GM19240 (cell line): ENCODE measurements at regions not wholly inside any gene's neighbourhood (a gene's known extent, or its start where the extent isn't known, plus 50 kb on each side); places are given as distances from the start of the nearest gene placed in this dataset.
"Not testable (repeated sequence)": the region's sequence is repeated elsewhere in the genome, so short reads cannot be mapped to it uniquely, and the experiment has no call there.

Source experiments
- DNase-seq: peaks from one replicate; pipeline ENCODE4 v3.0.0; 2011; ENCODE audit warnings: low spot score; ENCODE audit not compliant: insufficient read length

DNA sequence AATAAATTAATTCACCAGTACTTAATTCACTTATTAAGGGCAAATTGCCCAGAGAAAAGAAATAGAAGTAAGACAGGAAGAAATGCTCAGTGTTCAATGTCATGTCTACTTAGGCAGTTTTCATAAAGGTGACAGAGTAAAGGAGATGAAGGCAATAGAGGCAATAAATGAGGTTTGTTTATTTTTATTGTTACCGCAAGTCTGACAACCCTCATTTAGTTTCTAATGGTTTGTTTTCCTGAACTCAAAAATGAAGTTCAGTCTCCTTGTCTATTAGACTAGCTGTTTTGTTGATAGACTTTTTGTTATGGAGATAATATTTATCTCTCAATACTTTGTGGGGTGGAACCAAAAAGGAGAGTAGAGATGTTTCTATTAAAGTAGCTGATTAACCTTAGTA lies 258.3 kb downstream of the C3orf38 start:
- no peak for DNase-seq

DNA sequence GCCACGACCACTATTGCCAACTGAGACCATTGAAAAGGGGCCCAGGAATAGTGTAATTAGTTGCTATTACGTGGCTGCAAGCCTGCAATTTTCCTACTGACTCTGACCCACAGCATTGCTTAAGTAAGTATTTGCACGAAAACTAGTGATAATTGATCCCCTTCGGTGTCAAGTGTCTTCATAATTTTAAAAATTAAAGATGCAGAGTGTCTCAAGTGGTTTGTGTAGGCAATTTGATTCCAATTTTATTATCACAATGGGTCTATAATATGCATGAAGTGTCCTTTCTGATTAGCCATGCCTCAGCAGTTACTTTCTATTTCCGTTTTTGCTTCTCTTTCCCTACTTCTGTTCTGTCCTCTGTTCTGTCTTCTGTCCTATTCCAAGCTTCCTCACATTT lies 259.2 kb downstream of the C3orf38 start:
- DNase-seq: no peak

DNA sequence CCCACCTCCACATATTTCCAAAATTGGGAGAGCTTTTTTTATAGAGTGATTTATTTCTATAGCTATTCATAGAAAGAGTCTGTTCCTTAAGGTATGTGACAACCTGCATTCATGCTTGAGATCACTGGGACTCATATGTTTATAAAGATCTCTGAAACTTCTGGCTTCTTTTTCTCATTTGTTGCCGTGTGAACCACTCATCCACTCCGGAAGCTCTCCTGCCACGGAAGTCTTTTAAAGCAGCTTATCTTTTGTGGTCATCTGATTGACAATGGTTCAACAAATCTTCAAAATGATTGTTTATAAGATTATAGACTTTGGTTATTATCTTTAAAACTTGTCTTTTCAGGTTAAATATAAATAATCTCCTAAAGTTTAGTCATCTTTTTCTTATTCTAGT lies 260.5 kb downstream of the C3orf38 start:
- DNase-seq: no peak

DNA sequence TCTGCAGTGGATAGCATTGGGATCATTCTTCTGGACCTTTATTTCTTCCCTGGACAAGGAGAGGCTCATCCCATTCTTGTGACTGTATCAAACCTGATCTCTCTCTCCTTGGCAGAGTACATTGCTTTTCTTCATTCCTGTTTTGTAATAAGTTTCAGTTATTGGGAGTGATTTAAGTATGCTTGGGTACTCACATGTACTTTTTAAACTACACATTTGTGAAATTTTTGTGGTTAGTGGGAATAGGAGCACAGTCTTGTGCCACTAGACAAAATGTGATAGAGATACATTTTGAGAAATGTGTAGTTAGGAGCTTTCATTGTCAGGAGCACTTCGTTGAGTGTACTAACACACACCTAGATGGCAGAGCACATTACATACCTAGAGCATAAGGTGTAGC lies 262.6 kb downstream of the C3orf38 start:
- no peak for DNase-seq

DNA sequence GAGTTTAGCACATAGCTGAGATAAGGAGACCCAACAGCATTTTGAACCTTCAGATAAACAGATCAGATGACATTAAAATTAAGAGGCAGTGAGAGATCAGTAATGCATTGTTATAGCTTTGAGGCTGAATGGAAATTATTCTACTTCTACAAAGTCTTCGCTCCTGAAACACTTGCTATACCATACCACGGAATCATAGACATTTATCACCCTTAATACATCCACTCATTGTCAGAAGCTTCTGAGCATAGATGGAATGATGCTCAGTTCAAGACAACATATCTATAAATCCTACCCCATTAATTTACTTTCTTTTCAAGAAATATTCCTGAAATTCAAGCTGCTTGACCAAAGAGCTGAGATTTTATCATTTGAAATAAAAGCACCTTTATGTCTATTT lies 266.7 kb downstream of the C3orf38 start:
- DNase-seq: no peak

DNA sequence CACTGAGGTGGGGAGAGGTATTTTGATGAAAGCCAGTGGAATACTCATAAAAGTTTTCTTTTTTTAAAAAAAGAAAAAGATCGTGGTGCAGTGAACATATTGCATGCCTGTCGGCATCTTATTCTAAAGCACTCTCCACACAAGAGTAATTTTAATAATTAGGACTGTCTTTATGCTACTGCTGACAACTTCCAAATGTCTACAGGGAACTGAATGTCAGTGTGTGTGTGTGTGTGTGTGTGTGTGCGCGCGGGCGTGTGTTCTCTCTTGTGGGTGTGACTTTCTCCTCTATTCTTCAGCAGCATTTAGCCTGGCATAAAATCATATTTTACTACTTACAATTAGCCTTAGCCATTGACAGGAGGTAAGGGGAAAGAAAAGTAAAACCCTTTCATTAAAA lies 268.5 kb downstream of the C3orf38 start:
- no peak for DNase-seq

DNA sequence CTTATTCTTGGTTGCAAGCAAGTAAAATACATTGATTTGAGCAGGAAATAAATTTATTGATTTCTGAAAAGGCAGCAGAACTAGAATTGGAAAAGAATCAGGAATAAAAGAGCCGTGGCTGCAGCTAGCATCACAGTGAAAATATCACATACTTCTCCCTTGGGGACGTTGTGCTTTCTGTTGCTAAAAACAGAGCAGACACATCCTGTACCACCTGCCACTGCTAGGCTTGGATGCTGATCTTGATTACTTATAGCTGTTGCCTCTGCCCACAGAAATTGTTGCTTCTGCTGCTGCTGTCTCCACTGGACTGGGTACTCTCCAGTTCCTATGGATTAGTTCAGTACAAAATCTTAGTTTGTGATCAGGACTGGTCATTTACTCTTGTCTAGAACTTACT lies 283.8 kb downstream of the C3orf38 start:
- DNase-seq: peak; percentile 9

DNA sequence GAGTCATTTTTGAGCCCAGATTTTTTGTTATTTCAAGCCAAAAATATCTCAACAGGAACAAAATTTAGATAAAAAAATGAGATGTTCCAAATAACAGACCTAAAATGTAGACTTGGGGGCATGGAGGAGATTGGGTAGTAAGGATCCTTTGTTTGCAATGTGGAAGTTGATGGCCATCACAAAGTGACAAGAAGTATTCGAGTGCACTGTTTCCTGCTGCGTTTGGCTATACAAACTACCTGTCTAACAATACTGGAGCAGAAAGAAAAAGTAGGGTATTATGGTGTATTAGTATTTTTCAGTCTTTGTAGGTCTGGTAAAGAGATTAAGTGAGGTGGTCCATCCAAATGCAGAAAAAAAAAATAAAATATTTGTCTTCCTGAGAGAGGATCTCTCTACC lies 284.2 kb downstream of the C3orf38 start:
- no peak for DNase-seq

DNA sequence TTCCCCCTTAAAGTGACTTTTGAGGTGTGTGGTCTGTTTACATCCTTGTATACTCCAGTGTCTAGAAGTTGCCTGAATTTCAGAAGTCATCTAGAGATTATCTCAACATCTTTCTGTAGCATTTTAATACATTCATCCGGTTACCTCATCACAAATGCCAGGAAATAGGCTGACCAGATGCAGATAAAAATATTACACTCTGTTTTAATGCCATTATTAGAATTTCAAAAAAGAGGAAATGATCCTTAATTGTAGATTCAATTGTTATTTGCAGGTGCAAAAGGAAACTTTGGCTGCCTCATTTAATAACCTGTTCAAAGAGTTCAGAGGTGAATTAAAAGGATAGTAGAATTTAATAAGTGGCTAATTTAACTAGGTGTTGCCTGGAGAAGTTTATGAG lies 290.9 kb downstream of the C3orf38 start:
- no peak for DNase-seq

DNA sequence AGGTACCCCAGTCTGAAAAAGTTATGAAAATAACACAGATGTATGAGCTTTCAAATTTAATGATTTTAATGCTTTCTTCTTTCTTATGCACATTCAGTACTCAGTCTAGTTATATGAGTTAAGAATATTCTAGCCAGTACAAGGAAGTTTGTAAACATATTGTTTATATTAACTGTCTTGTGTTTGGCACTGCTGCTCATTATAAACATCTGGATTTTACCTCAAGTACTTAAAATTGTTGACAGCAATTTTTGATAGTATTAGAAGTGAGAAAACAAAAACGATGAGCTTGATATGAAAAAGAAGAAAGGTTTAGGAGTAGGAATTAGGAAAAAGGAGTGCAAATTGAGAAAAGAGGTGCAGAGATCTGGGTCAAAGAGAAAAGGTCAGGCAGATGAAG lies 293.3 kb downstream of the C3orf38 start:
- DNase-seq: no peak

DNA sequence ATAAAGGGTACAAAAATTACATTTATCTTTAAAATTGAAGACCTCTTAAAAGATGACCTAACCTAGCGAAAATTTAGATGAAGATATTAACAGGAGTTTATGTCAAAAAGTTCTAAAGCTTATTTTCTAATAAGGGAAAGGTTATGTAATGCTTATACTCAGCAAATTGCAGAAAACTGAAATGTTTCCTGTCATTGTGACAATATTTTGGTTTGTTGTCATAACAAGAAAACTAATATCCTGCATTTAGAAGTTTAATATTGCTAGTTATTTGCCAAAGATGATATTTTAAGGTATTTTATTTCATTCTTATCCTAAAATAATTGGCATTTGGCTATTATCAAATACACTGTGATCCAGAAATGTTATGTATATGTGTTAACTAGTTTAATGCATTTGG lies 294.5 kb downstream of the C3orf38 start:
- no peak for DNase-seq

DNA sequence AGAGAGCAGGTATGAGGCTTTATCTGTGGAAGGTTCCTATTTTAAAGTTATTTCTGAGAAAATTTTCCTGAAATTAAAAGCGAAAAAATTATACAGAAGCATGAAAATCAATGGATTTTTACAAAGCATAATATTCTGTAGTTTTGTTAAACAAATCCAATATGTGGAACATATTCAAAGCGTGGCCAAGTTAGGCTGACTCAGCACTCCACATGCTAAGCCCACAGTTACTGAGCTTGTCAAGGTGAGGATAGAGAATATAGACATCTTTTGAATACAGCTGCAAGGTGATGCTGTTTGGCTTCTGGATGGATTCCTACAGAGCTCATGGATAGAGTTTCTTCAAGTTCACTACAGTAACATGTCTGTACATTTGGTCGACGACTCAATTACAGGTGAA lies 302.5 kb downstream of the C3orf38 start:
- no peak for DNase-seq

DNA sequence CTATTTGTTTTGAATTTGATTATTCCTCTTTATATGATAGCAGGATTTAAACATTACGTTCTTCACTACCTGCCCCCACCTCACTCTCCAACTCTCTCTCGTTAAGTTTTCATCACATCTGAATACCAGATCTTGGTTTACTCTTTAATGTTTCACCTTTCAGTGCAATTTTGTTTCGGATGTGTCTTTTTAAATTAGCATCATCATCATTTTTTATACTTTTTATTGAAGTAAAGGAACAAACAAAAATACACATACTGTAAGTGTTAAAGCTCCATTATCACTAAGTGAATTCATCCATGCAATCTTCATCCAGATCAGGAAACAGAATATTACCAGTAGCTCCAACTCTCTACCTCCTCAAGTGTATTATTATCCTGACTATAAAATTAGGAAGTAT lies 310.6 kb downstream of the C3orf38 start:
- DNase-seq: no peak

DNA sequence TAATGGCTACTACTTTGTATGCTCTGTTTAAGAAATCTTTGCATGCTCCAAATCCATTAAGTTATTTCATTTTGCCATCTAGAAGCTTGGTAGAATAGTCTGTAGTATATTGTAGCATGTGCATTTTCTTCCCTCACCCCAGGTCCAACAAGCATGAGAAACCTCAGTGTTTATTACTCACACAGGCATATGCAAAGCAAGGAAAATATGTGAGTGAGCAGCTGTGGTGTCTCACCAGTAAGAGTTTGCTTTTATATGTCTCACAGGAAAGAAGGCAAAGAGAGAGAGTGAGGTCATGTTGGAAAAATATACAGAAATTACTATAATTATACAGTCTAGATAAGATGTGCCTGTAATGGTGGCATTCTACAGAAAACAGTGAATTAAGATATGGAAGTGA lies 312.5 kb downstream of the C3orf38 start:
- no peak for DNase-seq

DNA sequence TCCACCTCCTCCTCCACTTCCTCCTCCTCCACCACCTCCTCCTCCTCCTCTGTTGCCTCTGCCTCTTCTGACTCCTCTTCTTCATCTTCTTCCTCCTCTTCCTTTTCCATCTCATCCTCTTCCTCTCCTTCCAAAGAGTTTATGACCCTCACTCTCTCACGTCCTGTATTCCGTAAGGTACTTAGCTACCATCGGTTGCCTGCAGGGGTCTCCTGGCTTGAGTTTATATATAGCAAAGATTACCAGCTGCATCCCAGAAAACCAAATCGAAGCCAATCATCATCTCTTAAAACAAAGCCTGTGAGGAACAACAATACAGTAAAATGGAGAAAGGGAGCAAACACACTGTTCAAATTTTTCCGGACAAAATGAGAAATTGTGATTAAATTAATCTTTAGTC lies 317.4 kb downstream of the C3orf38 start:
- DNase-seq: no peak

DNA sequence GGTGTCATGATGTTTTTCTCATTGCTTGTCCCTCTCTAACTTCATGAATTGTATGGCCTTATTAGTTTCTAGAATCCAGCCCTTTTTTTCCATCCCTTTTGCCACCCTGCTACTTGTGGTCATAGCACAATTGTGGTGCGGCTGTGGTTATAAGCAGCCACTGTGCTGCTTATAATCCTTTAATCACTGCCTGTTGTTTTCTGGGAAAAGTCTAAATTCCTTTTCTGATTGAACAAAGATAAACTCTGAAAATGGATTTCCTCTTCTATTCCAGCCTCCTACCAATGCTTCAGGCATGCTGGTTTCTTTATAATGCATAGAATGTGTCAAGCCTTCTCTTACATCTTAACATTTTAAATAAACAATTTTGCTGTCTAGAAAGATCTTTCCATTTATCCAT lies 319.5 kb downstream of the C3orf38 start:
- no peak for DNase-seq

DNA sequence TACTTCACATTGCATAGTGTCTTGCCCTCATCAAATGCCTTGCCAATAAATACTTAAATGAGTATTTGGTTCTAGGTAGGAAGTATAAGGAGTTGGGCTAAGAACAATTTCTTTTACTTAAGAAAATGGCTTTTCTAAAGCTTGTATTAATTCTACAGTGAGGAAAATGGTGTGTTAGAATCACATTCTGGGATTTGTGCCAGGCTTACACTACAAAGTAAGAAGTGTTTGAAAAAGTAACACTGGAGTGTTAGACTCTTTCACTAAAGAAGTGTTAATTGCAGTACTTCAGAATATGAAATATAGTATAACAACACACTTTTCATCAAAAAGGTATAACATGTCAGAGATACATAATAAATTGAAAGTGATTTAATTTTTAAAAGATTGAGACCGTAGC lies 328.7 kb downstream of the C3orf38 start:
- no peak for DNase-seq

DNA sequence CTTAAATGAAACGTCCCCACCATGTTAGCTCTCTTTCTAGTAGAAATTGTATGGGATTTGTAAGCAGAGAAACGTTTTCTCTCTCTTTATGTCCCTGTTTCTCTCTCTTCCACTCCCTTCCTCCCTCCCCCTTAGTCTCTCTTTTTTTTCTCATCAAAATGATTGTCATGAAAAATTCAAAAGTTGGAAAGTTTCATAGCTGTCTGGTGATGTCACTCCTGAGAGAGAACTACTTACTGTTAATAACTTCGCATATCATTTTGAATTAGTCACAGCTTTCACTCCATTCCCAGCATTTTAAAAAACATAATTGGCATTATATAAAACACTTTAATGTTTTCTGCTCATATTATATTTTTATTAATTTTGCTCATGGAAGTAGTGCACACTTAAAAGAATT lies 331.1 kb downstream of the C3orf38 start:
- DNase-seq: no peak

DNA sequence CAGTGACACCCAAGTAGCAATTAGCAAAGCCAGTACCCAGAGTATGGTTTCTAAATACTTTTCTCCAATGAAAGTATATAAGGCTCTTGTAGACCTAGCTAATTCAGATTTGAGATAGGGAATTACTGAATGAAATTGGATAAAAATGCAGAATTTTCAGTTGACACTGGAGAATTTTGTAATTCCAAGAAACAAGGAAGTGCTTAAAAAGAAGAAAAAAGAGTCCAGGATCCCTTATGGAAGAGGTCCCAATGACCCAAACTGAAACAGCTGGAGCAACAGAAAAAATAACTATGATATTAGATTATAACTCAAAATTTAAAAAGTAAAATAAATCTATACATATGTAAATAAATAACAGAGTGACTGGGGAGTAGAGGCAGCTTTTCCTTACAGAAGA lies 335.2 kb downstream of the C3orf38 start:
- no peak for DNase-seq

DNA sequence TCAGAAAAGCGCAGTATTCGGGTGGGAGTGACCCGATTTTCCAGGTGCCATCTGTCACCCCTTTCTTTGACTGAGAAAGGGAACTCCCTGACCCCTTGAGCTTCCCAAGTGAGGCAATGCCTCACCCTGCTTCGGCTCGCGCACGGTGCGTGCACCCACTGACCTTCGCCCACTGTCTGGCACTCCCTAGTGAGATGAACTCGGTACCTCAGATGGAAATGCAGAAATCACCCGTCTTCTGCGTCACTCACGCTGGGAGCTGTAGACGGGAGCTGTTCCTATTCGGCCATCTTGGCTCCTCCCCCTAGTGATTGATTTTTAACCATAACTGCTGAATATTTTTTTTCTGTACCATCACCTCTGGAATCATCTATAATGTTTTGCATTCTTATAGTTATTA lies 359.1 kb downstream of the C3orf38 start:
- DNase-seq: not testable (repeated sequence)

DNA sequence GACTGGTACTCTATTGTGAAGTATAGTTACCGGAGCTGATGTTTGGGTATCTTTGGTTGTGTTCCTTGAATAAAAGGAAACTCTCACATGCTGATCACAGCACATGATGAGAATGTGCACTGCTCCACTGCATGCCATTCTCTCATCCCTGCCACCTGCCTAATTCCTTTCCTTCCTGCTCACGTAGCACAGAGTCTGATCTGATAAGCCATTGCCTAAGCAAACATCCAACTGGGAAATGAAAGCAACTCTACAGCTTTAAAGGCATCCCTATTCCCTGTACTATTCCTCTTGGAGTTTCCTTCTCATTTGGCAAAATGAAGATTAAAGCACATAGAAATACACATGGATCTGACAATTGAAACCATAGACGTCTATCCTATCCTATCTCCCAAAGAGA lies 359.8 kb downstream of the C3orf38 start:
- DNase-seq: no peak

DNA sequence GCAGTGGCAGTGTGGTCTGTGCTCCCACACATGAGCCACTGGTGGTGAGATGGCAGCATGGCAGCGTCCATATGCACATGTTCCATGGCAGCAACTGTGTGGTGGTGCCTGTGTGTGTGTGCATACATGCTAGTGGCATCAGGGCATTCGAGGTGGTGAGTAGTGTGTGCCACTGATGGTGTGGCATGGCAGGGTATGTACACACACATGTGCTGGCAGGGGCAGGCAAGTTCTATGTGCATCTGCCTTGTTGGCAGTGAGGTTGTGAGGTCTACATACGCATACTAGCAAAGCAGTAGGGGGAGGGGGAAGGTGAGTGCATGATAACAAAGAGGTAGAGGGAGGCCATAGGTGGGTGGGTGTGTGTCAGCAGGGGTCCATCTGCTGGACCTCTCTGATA lies 378.7 kb downstream of the C3orf38 start:
- DNase-seq: no peak

DNA sequence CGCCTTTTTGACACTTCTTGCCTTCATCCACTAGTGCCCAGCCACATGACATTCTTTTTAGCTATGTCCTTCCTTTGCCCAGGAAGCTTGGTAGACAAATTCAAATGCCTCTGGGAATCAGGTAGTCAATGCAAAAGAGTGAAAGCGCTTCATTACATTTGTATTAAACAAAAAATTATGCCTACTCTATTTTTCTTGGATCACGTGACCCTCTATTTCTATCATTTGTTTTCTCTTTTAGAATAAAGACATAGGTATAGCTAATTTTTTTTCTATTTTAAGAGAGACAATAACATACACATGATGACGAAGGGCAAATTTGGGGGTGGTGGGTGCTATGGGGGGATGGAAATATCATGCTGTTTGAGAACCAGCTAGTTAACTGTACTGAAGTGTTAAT lies 384.8 kb downstream of the C3orf38 start:
- no peak for DNase-seq

DNA sequence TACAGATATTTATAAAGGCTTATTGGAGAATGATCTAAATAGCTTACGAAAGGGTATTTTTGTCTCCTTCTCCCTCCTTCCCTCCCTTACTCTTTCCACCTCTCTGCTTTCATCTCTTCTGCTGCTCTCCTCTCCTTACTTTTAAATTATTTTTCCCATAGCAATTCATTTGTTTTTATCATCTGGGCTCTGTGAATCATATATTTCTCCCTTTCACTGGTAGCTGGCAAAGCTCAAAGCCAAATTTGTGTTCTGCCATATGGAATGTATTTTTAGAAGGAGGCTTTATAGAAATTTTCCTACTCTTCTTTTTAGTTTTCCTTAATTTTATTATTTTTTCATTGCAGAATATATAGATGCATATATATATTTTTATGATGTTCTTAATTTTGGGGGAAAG lies 385.8 kb downstream of the C3orf38 start:
- no peak for DNase-seq

DNA sequence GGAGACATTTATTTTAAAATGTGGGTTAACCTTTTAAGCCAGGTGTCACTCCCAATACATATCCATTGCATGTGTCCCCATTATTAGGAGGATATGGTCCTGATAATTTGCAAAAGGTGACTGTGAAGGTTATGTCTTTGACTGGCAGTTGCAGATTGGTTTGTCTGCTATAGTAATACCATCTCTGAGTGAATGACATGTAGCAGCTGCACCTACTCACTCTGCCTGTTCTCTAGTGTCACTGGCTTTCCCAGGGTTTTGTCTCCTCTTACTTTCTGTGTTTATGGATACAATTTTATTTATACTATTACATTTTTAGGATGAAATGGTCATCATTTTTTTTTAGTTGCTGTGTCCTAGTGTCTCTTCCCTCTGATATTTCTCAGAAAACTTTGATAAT lies 393.2 kb downstream of the C3orf38 start:
- no peak for DNase-seq
